ENCODE measurements at regions not wholly inside any gene's neighbourhood (a gene's known extent, or its start where the extent isn't known, plus 50 kb on each side); places are given as distances from the start of the nearest gene placed in this dataset.

DNA sequence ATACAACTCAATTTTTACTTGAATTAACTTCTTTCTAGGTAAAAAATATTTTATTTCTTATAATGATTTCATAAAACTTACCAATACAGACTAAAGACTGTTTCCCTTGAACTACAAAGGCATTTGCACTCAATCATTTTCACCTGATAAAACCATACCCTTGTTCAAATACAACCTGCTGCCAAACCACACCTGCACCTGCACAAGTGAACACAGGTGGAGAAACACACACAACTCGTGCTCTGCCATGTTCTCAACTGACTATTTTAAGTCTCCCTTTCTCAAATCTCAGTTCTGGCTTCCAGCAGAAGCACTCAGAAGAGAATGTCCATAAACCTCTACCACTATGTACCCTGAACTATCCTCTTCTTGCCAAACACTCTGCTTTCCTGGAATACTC, 1892.1 kb downstream of the MAT2B start:
- TF ChIP-seq CTCF (IDR thresholded peaks at IDR 0.05 in 8 of 11, conservative IDR thresholded peaks at IDR 0.05 in 3 of 11) (no peak), POLR2A (IDR thresholded peaks at IDR 0.05) (no peak), POLR2AphosphoS5 (IDR thresholded peaks at IDR 0.05) (no peak)
